Panc1 (cell line): ENCODE measurements at regions not wholly inside any gene's neighbourhood (a gene's known extent, or its start where the extent isn't known, plus 50 kb on each side); places are given as distances from the start of the nearest gene placed in this dataset.

ENCODE experiments used
- ATAC-seq: fragments of 200-7000 bp; cut with Tn5 transposase; 2 replicates; pipeline ENCODE4 v1.9.1; 2020; ENCODE audit warnings: mild to moderate bottlenecking, moderate library complexity
- BruUV-seq: library from RNA; stranded (reverse); fragments of 400-500 nt; replicated peaks from 2 replicates; lab custom pipeline; 2021; lab: Mats Ljungman, UMichigan
- CTCF ChIA-PET: fragments of 300-600 bp; sonication (Branson Sonifier 250); formaldehyde crosslinking; loops from one replicate; lab custom pipeline; 2022; ENCODE audit warnings: antibody characterized with exemption; lab: Charles Lee
- POLR2A ChIA-PET: fragments of 300-600 bp; sonication (Branson Sonifier 250); formaldehyde crosslinking; loops from one replicate; lab custom pipeline; 2022; ENCODE audit warnings: antibody characterized with exemption; lab: Charles Lee
- DNase-seq: peaks from one replicate; pipeline ENCODE4 v3.0.0-alpha.2; 2010; ENCODE audit warnings: low read depth, low spot score
- H3K27ac ChIP-seq: 2 replicates; pipeline ENCODE4 v1.5.1; 2011; ENCODE audit warnings: mild to moderate bottlenecking, low read length, inconsistent platforms
- H3K27me3 ChIP-seq: fragments of 200-500 bp; sonication (Bioruptor generic); 2 replicates; pipeline ENCODE4 v1.6.0; 2014; ENCODE audit warnings: low read length, inconsistent platforms; ENCODE audit not compliant: control insufficient read depth, insufficient read depth
- H3K36me3 ChIP-seq: fragments of 200-500 bp; sonication (Bioruptor generic); 2 replicates; pipeline ENCODE4 v1.5.1; 2014; ENCODE audit warnings: inconsistent platforms, mild to moderate bottlenecking, low read length, moderate library complexity; ENCODE audit not compliant: control insufficient read depth, insufficient read depth
- H3K4me1 ChIP-seq: 2 replicates; pipeline ENCODE4 v1.5.1; 2011; ENCODE audit warnings: inconsistent platforms, mild to moderate bottlenecking, low read length, moderate library complexity; ENCODE audit not compliant: control insufficient read depth, insufficient read depth
- H3K4me3 ChIP-seq, 2 experiments: 2 replicates each; pipeline ENCODE4 v1.5.1; 2011 to 2012; ENCODE audit warnings: low read depth in 2 of 2, low read length in 2 of 2, mild to moderate bottlenecking in 2 of 2, inconsistent platforms in 1 of 2, moderate library complexity in 1 of 2
- H3K9me3 ChIP-seq: fragments of 200-500 bp; sonication (Bioruptor generic); 2 replicates; pipeline ENCODE4 v1.5.1; 2014; ENCODE audit warnings: low read depth, mild to moderate bottlenecking, inconsistent platforms, low read length, moderate library complexity; ENCODE audit not compliant: control insufficient read depth, insufficient read depth
- CTCF ChIP-seq: fragments of 450-650 bp; IDR thresholded peaks from 2 replicates; pipeline ENCODE4 v1.5.1; 2017; ENCODE audit warnings: mild to moderate bottlenecking
- POLR2AphosphoS5 ChIP-seq: IDR thresholded peaks from 2 replicates; pipeline ENCODE4 v1.6.1; 2012; ENCODE audit warnings: mild to moderate bottlenecking, low read depth, low read length, moderate library complexity
- REST ChIP-seq, 2 experiments: IDR thresholded peaks; 2 replicates each; pipeline ENCODE4 v1.6.1; 2011 to 2012; ENCODE audit warnings: low read depth in 2 of 2, control low read depth in 1 of 2, low read length in 1 of 2, mild to moderate bottlenecking in 1 of 2, moderate library complexity in 1 of 2; ENCODE audit not compliant: insufficient read depth in 1 of 2
- SIN3A ChIP-seq: IDR thresholded peaks from 2 replicates; pipeline ENCODE4 v1.6.1; 2012; ENCODE audit warnings: low read depth, mild to moderate bottlenecking, low read length, moderate library complexity, borderline replicate concordance; ENCODE audit not compliant: insufficient read depth
- TCF7L2 ChIP-seq: IDR thresholded peaks from 2 replicates; pipeline ENCODE4 v1.6.1; 2011; ENCODE audit warnings: mild to moderate bottlenecking, low read depth, low read length, inconsistent platforms
- in situ Hi-C: cut with HindIII; loops from 2 replicates; pipeline ENCODE4 v1.10.0; 2016; ENCODE audit warnings: low sequenced_read_pairs, low pct_unique_long_range_greater_than_20kb
- intact Hi-C: fragments of 100-400 bp; cut with micrococcal nuclease; formaldehyde crosslinking; loops from one replicate; pipeline ENCODE4 v1.10.0; 2022; ENCODE audit not compliant: unreplicated experiment

- H3K4me3 ChIP-seq, result no peak overlapping the region
- intact Hi-C loops (no loop called here), in situ Hi-C loops (no loop called here)
- H3K36me3 ChIP-seq, result no peaks in the 10 kb centered on the region
- ATAC-seq (no peak), DNase-seq (no peak)
- BruUV-seq, result no TSS peak
- ChIA-PET CTCF (no interaction called here), POLR2A (no interaction called here)
- H3K27me3 ChIP-seq, result no peaks in the 10 kb centered on the region
- no peaks in the 10 kb centered on the region for H3K9me3 ChIP-seq
- TF ChIP-seq TCF7L2 (no peak), CTCF (no peak)
- H3K27ac ChIP-seq, result no peak overlapping the region
- no peaks in the 10 kb centered on the region for H3K4me1 ChIP-seq
Measured at GRCh38 chr4:14800977-14801376, 201.3 kb upstream of the CPEB2 start.

GRCh38 chr4:14802596-14802995 lies 199.7 kb upstream of the CPEB2 start:
- Histone ChIP-seq H3K27me3 (no peaks in the 10 kb centered on the region), H3K9me3 (no peaks in the 10 kb centered on the region), H3K36me3 (no peaks in the 10 kb centered on the region), H3K4me1 (no peaks in the 10 kb centered on the region), H3K27ac (no peak overlapping the region), H3K4me3 (no peak overlapping the region)
- ChIA-PET POLR2A (no interaction called here), CTCF (no interaction called here)
- BruUV-seq, result no TSS peak
- ATAC-seq (no peak), DNase-seq (no peak)
- TF ChIP-seq POLR2AphosphoS5 (no peak), REST (IDR thresholded peaks at IDR 0.05; ENCODE audit: insufficient read depth in 1 of 2, low read depth in 2 of 2, low read length in 1 of 2) (no peak), CTCF (no peak), SIN3A (no peak), TCF7L2 (no peak)
- intact Hi-C loops (no loop called here), in situ Hi-C loops (no loop called here)

- Histone ChIP-seq H3K36me3 (no peaks in the 10 kb centered on the region), H3K9me3 (no peaks in the 10 kb centered on the region), H3K4me1 (no peaks in the 10 kb centered on the region), H3K4me3 (no peak overlapping the region), H3K27ac (no peak overlapping the region), H3K27me3 (no peaks in the 10 kb centered on the region)
- ChIA-PET POLR2A (no interaction called here), CTCF (no interaction called here)
- in situ Hi-C loops, result no loop called here
- ATAC-seq, result no peak
- no peak for DNase-seq
- intact Hi-C loops, result no loop called here
- TF ChIP-seq REST (IDR thresholded peaks at IDR 0.05; ENCODE audit: insufficient read depth in 1 of 2, low read depth in 2 of 2, low read length in 1 of 2) (no peak), POLR2AphosphoS5 (no peak), CTCF (no peak), TCF7L2 (no peak), SIN3A (no peak)
- no TSS peak for BruUV-seq
Measured at GRCh38 chr4:14807856-14808255, 194.4 kb upstream of the CPEB2 start.
